Stimulated activated naive CD8-positive, alpha-beta T cell treated with anti-CD3 and anti-CD28 coated beads, Interleukin-15, amount 100 ng/mL, for 72 hours (primary cell): ENCODE measurements at regions not wholly inside any gene's neighbourhood (a gene's known extent, or its start where the extent isn't known, plus 50 kb on each side); places are given as distances from the start of the nearest gene placed in this dataset.
"Not testable (repeated sequence)": the region's sequence is repeated elsewhere in the genome, so short reads cannot be mapped to it uniquely, and the experiment has no call there.

Source experiments
- ATAC-seq: fragments of 150-1000 bp; cut with Tn5 transposase; 2 replicates; pipeline ENCODE4 v1.10.0; 2021; ENCODE audit warnings: mild to moderate bottlenecking, moderate library complexity
- DNase-seq, 2 donors: peaks; one replicate each; pipeline ENCODE4 v3.0.0; 2021 to 2022
- H3K27ac Mint-ChIP-seq, 2 donors: one replicate each; pipeline ENCODE4 v1.8.0; 2022; ENCODE audit warnings: mild to moderate bottlenecking in 2 of 2, mixed read lengths in 2 of 2, moderate library complexity in 2 of 2
- H3K27me3 Mint-ChIP-seq: one replicate; pipeline ENCODE4 v1.8.0; 2022; ENCODE audit warnings: mixed read lengths
- H3K4me1 Mint-ChIP-seq: one replicate; pipeline ENCODE4 v1.8.0; 2022; ENCODE audit warnings: mild to moderate bottlenecking, mixed read lengths
- H3K4me3 Mint-ChIP-seq, 2 donors: one replicate each; pipeline ENCODE4 v1.8.0; 2022; ENCODE audit warnings: mild to moderate bottlenecking in 2 of 2, mixed read lengths in 2 of 2, moderate library complexity in 1 of 2
- H3K9me3 Mint-ChIP-seq, 2 donors: one replicate each; pipeline ENCODE4 v1.8.0; 2022; ENCODE audit warnings: mixed read lengths in 2 of 2

GRCh38 chr18:14460364-14460763, 83.0 kb downstream of the POTEC start:
- not testable (repeated sequence) for H3K4me3 Mint-ChIP-seq, H3K27ac Mint-ChIP-seq, H3K27me3 Mint-ChIP-seq, H3K4me1 Mint-ChIP-seq, DNase-seq, H3K9me3 Mint-ChIP-seq, ATAC-seq

GRCh38 chr18:14459826-14460225, 83.6 kb downstream of the POTEC start:
- not testable (repeated sequence) for H3K27ac Mint-ChIP-seq, ATAC-seq, H3K27me3 Mint-ChIP-seq, H3K4me3 Mint-ChIP-seq, DNase-seq, H3K4me1 Mint-ChIP-seq, H3K9me3 Mint-ChIP-seq

GRCh38 chr18:14458009-14458945, 85.1 kb downstream of the POTEC start:
- not testable (repeated sequence) for ATAC-seq, H3K9me3 Mint-ChIP-seq, H3K4me1 Mint-ChIP-seq, H3K27ac Mint-ChIP-seq, H3K27me3 Mint-ChIP-seq
- H3K4me3 Mint-ChIP-seq = peak overlapping the region; percentile 71 to 83
- DNase-seq = peak; percentile 78 to 80

- not testable (repeated sequence) for H3K27me3 Mint-ChIP-seq, H3K9me3 Mint-ChIP-seq, H3K4me1 Mint-ChIP-seq, H3K27ac Mint-ChIP-seq
- H3K4me3 Mint-ChIP-seq = peak overlapping the region; percentile 57 to 71
- ATAC-seq (peak; percentile 49), DNase-seq (peak; percentile 25 to 40)
Measured at GRCh38 chr18:14450637-14451009, 92.8 kb downstream of the POTEC start.

GRCh38 chr18:14449995-14450636, 93.3 kb downstream of the POTEC start:
- DNase-seq = peak; percentile 24 to 26
- H3K4me1 Mint-ChIP-seq, H3K4me3 Mint-ChIP-seq, H3K9me3 Mint-ChIP-seq, H3K27ac Mint-ChIP-seq, H3K27me3 Mint-ChIP-seq: not testable (repeated sequence)
- ATAC-seq = peak; percentile 80

GRCh38 chr18:14449062-14449461, 94.3 kb downstream of the POTEC start:
- not testable (repeated sequence) for H3K27ac Mint-ChIP-seq, H3K4me3 Mint-ChIP-seq, DNase-seq, ATAC-seq, H3K9me3 Mint-ChIP-seq, H3K4me1 Mint-ChIP-seq, H3K27me3 Mint-ChIP-seq

GRCh38 chr18:14447715-14448114, 95.7 kb downstream of the POTEC start:
- H3K4me3 Mint-ChIP-seq = not testable (repeated sequence)

GRCh38 chr18:14435460-14435859, 107.9 kb downstream of the POTEC start:
- H3K27ac Mint-ChIP-seq, ATAC-seq, H3K4me1 Mint-ChIP-seq, H3K9me3 Mint-ChIP-seq, DNase-seq, H3K4me3 Mint-ChIP-seq: not testable (repeated sequence)
- H3K27me3 Mint-ChIP-seq = peaks cover 18% of the 10 kb centered on the region

More at GRCh38 chr18:14447715-14448114, 95.7 kb downstream of the POTEC start:
- not testable (repeated sequence) for H3K27ac Mint-ChIP-seq, DNase-seq, H3K9me3 Mint-ChIP-seq, H3K27me3 Mint-ChIP-seq, H3K4me1 Mint-ChIP-seq, ATAC-seq

GRCh38 chr18:14432371-14432770, 111.0 kb downstream of the POTEC start:
- H3K9me3 Mint-ChIP-seq, H3K27ac Mint-ChIP-seq, H3K4me3 Mint-ChIP-seq, DNase-seq, ATAC-seq, H3K4me1 Mint-ChIP-seq: not testable (repeated sequence)
- peaks cover 22% of the 10 kb centered on the region for H3K27me3 Mint-ChIP-seq

GRCh38 chr18:14431031-14431521, 112.3 kb downstream of the POTEC start:
- DNase-seq = peak; percentile 58 to 74
- Mint-ChIP-seq H3K4me3 (peak overlapping the region; percentile 83 to 95), H3K27me3 (peaks cover 22% of the 10 kb centered on the region), H3K9me3 (peaks cover 4 to 19% of the 10 kb centered on the region in 2 donors), H3K27ac (peak overlapping the region; percentile 63 to 78)
- ATAC-seq, H3K4me1 Mint-ChIP-seq: not testable (repeated sequence)

GRCh38 chr18:14415806-14416205, 127.6 kb downstream of the POTEC start:
- H3K4me1 Mint-ChIP-seq, ATAC-seq, H3K9me3 Mint-ChIP-seq, H3K27me3 Mint-ChIP-seq, H3K27ac Mint-ChIP-seq: not testable (repeated sequence)
- DNase-seq = peak; percentile 26 to 51
- H3K4me3 Mint-ChIP-seq = peak overlapping the region in 1 of 2 donors; percentile 39

GRCh38 chr18:14415399-14415798, 128.0 kb downstream of the POTEC start:
- H3K27me3 Mint-ChIP-seq, DNase-seq, ATAC-seq, H3K9me3 Mint-ChIP-seq, H3K4me1 Mint-ChIP-seq, H3K27ac Mint-ChIP-seq: not testable (repeated sequence)
- H3K4me3 Mint-ChIP-seq = peak overlapping the region in 1 of 2 donors; percentile 39

GRCh38 chr18:14395533-14395932, 147.9 kb downstream of the POTEC start:
- H3K4me1 Mint-ChIP-seq, H3K27ac Mint-ChIP-seq, H3K27me3 Mint-ChIP-seq, H3K4me3 Mint-ChIP-seq, ATAC-seq, H3K9me3 Mint-ChIP-seq, DNase-seq: not testable (repeated sequence)

- not testable (repeated sequence) for H3K9me3 Mint-ChIP-seq, H3K27ac Mint-ChIP-seq, H3K27me3 Mint-ChIP-seq, DNase-seq, H3K4me3 Mint-ChIP-seq, H3K4me1 Mint-ChIP-seq, ATAC-seq
Measured at GRCh38 chr18:14393563-14394103, 149.8 kb downstream of the POTEC start.

GRCh38 chr18:14392604-14393003, 150.8 kb downstream of the POTEC start:
- H3K27me3 Mint-ChIP-seq, H3K9me3 Mint-ChIP-seq, H3K4me3 Mint-ChIP-seq, ATAC-seq, H3K4me1 Mint-ChIP-seq, DNase-seq, H3K27ac Mint-ChIP-seq: not testable (repeated sequence)

- not testable (repeated sequence) for ATAC-seq, H3K27me3 Mint-ChIP-seq, H3K4me3 Mint-ChIP-seq, H3K9me3 Mint-ChIP-seq, H3K27ac Mint-ChIP-seq, DNase-seq, H3K4me1 Mint-ChIP-seq
Measured at GRCh38 chr18:14384961-14385360, 158.4 kb downstream of the POTEC start.
